K562 (cell line): ENCODE measurements at regions not wholly inside any gene's neighbourhood (a gene's known extent, or its start where the extent isn't known, plus 50 kb on each side); places are given as distances from the start of the nearest gene placed in this dataset.

Experiments used
- ARNT ChIP-seq, 2 experiments: fragments of 450-650 bp; IDR thresholded peaks; 2 replicates each; pipeline ENCODE4 v1.6.1; 2016; ENCODE audit warnings: mild to moderate bottlenecking in 1 of 2
- CBX1 ChIP-seq: sonication (generic); IDR thresholded peaks from 2 replicates; pipeline ENCODE4 v1.6.1; 2016; ENCODE audit warnings: antibody characterized with exemption, low read depth, mild to moderate bottlenecking
- CHAMP1 ChIP-seq: fragments of 450-650 bp; IDR thresholded peaks from 2 replicates; pipeline ENCODE4 v1.6.1; 2016; ENCODE audit warnings: mild to moderate bottlenecking
- CLOCK ChIP-seq: fragments of 250-450 bp; sonication (Bioruptor Pico); IDR thresholded peaks from 2 replicates; pipeline ENCODE4 v1.4.0; 2020; ENCODE audit warnings: mild to moderate bottlenecking, moderate library complexity, borderline replicate concordance
- L3MBTL2 ChIP-seq: fragments of 450-650 bp; IDR thresholded peaks from 2 replicates; pipeline ENCODE4 v1.6.1; 2016; ENCODE audit warnings: mild to moderate bottlenecking, moderate library complexity
- MCM7 ChIP-seq, 2 experiments: fragments of 450-650 bp; IDR thresholded peaks; 2 replicates each; pipeline ENCODE4 v1.6.1; 2016 to 2018
- NEUROD1 ChIP-seq: fragments of 150-350 bp; IDR thresholded peaks from 2 replicates; pipeline ENCODE4 v1.6.1; 2014; ENCODE audit warnings: borderline replicate concordance, low read length, low read depth; ENCODE audit not compliant: partially characterized antibody
- RBM25 ChIP-seq: fragments of 200-400 bp; formaldehyde crosslinking; IDR thresholded peaks from 2 replicates; pipeline ENCODE4 v1.6.1; 2018; ENCODE audit warnings: low read length, low read depth, moderate library complexity; ENCODE audit not compliant: severe bottlenecking
- REST ChIP-seq, 2 experiments: fragments of 450-650 bp; formaldehyde crosslinking in 1 of 2; IDR thresholded peaks; 2 replicates each; pipeline versions ENCODE4 v1.4.0 to v1.6.1; 2014 to 2020; ENCODE audit warnings: mild to moderate bottlenecking in 2 of 2, borderline replicate concordance in 1 of 2, low read depth in 1 of 2
- SMAD3 ChIP-seq: fragments of 450-650 bp; formaldehyde crosslinking; conservative IDR thresholded peaks from 2 replicates; pipeline ENCODE4 v1.4.0; 2020; ENCODE audit warnings: mild to moderate bottlenecking

- peak; percentile 48 for TF ChIP-seq REST (IDR thresholded peaks at IDR 0.05; ENCODE audit: borderline replicate concordance)
- TF ChIP-seq REST (CRISPR knock-in tag; IDR thresholded peaks at IDR 0.05; ENCODE audit: low read depth) = no peak
- no peak for TF ChIP-seq SMAD3
- no peak for TF ChIP-seq ARNT (IDR thresholded peaks at IDR 0.05)
- TF ChIP-seq MCM7 (IDR thresholded peaks at IDR 0.05) = no peak
- TF ChIP-seq CBX1 = no peak
- no peak for TF ChIP-seq CHAMP1
- TF ChIP-seq NEUROD1 = no peak
- no peak for TF ChIP-seq CLOCK (CRISPR knock-in tag)
- no peak for TF ChIP-seq RBM25
- peak; percentile 13; the same call in 1 of the 2 replicates for TF ChIP-seq L3MBTL2
These were observed 120.0 kb downstream of the UQCRFS1 start (continued) for GRCh38 chr19:29092712-29093552.
